ENCODE measurements at regions not wholly inside any gene's neighbourhood (a gene's known extent, or its start where the extent isn't known, plus 50 kb on each side); places are given as distances from the start of the nearest gene placed in this dataset.
"Not testable (repeated sequence)": the region's sequence is repeated elsewhere in the genome, so short reads cannot be mapped to it uniquely, and the experiment has no call there.

- DNase-seq (ENCODE audit: low read depth), result not testable (repeated sequence)
Measured at GRCh38 chr2:87198422-87198821, 176.8 kb upstream of the PLGLB1 start.

GRCh38 chr2:87199228-87199627, 177.6 kb upstream of the PLGLB1 start:
- DNase-seq (ENCODE audit: low read depth), result not testable (repeated sequence)

- DNase-seq (ENCODE audit: low read depth), result not testable (repeated sequence)
Measured at GRCh38 chr2:87204569-87205147, 183.0 kb upstream of the PLGLB1 start.

GRCh38 chr2:87212938-87213337, 191.3 kb upstream of the PLGLB1 start:
- DNase-seq (ENCODE audit: low read depth), result not testable (repeated sequence)

- not testable (repeated sequence) for DNase-seq (ENCODE audit: low read depth)
Measured at GRCh38 chr2:87217005-87217404, 195.4 kb upstream of the PLGLB1 start.

GRCh38 chr2:87217741-87218410, 196.2 kb upstream of the PLGLB1 start:
- DNase-seq (ENCODE audit: low read depth), result peak; percentile 27

GRCh38 chr2:87220651-87221050, 199.0 kb upstream of the PLGLB1 start:
- not testable (repeated sequence) for DNase-seq (ENCODE audit: low read depth)

GRCh38 chr2:87222131-87222530, 200.5 kb upstream of the PLGLB1 start:
- DNase-seq (ENCODE audit: low read depth), result not testable (repeated sequence)

GRCh38 chr2:87223873-87224272, 202.2 kb upstream of the PLGLB1 start:
- DNase-seq (ENCODE audit: low read depth), result not testable (repeated sequence)

GRCh38 chr2:87229091-87229689, 207.5 kb upstream of the PLGLB1 start:
- DNase-seq (ENCODE audit: low read depth), result not testable (repeated sequence)

- not testable (repeated sequence) for DNase-seq (ENCODE audit: low read depth)
Measured at GRCh38 chr2:87229964-87230363, 208.3 kb upstream of the PLGLB1 start.

- not testable (repeated sequence) for DNase-seq (ENCODE audit: low read depth)
Measured at GRCh38 chr2:87235333-87235981, 213.8 kb upstream of the PLGLB1 start.

- not testable (repeated sequence) for DNase-seq (ENCODE audit: low read depth)
Measured at GRCh38 chr2:87237570-87238336, 216.1 kb upstream of the PLGLB1 start.

GRCh38 chr2:87239558-87240215, 218.0 kb upstream of the PLGLB1 start:
- not testable (repeated sequence) for DNase-seq (ENCODE audit: low read depth)

GRCh38 chr2:87246066-87246717, 224.5 kb upstream of the PLGLB1 start:
- not testable (repeated sequence) for DNase-seq (ENCODE audit: low read depth)

GRCh38 chr2:87252046-87252445, 230.4 kb upstream of the PLGLB1 start:
- DNase-seq (ENCODE audit: low read depth), result not testable (repeated sequence)

GRCh38 chr2:87254562-87254961, 232.9 kb upstream of the PLGLB1 start:
- DNase-seq (ENCODE audit: low read depth), result not testable (repeated sequence)

- not testable (repeated sequence) for DNase-seq (ENCODE audit: low read depth)
Measured at GRCh38 chr2:87255410-87255809, 233.8 kb upstream of the PLGLB1 start.

- DNase-seq (ENCODE audit: low read depth), result not testable (repeated sequence)
Measured at GRCh38 chr2:87258887-87259286, 237.2 kb upstream of the PLGLB1 start.

- not testable (repeated sequence) for DNase-seq (ENCODE audit: low read depth)
Measured at GRCh38 chr2:87262184-87262702, 240.6 kb upstream of the PLGLB1 start.

Measured in activated gamma-delta T cell treated with anti-CD3 and anti-CD28 coated beads, Interleukin-2, amount 50 U/mL, for 16 hours (primary cell).